ENCODE measurements at regions not wholly inside any gene's neighbourhood (a gene's known extent, or its start where the extent isn't known, plus 50 kb on each side); places are given as distances from the start of the nearest gene placed in this dataset.

DNA sequence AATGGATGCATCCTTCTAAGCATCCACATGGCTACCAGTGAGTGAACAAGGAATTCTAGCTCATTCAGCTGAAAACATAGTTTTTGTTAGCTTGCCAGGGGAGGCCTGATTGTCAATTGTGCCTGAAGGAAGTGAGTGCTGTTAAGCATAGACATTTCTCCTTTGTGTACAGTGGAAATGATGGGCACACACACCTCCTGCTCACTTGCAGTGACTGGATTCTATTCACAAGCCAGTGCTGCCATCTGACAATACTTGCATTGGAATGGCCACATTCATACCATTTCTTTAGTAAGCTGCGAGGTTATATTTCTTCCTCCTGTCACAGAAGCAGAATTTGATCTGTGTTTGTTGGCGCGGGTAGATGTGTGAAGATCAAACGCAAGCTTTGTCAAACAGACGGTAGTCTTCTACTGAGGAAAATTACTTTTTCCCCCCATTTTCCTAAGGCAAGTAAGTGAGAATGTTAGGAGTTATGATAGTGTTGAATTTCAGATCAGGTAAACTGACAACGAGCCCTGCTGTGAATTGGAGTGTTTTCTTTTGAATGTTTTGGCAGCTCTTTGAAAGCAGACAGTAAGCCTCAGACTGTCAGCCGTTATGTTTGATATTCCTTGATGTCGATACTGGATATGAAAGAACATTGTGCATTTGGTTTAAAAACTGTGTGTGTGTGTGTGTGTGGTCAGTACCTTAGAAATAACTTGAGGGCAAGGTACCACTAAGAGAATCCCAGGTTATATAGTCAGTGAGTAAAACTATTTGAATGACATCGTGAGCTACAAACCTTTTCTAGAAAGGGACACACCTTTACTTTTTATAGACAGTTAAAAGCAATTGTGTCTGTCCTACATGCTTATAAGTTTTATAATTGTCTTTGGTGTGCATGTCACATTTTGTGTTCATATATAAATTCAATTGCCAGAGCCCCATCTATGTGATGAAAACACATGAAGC, 84.2 kb upstream of the BMP2 start:
- Mint-ChIP-seq H3K9me3 (no peaks in the 10 kb centered on the region), H3K36me3 (no peaks in the 10 kb centered on the region), H3K27me3 (ENCODE audit: low read depth) (no peaks in the 10 kb centered on the region), H3K4me1 (peaks cover 3% of the 10 kb centered on the region), H3K27ac (no peak overlapping the region), H3K4me3 (no peak overlapping the region)
- DNase-seq (ENCODE audit: low spot score in 2 of 2, unreplicated experiment in 2 of 2) = no peak
- TF ChIP-seq, protein P1, sequence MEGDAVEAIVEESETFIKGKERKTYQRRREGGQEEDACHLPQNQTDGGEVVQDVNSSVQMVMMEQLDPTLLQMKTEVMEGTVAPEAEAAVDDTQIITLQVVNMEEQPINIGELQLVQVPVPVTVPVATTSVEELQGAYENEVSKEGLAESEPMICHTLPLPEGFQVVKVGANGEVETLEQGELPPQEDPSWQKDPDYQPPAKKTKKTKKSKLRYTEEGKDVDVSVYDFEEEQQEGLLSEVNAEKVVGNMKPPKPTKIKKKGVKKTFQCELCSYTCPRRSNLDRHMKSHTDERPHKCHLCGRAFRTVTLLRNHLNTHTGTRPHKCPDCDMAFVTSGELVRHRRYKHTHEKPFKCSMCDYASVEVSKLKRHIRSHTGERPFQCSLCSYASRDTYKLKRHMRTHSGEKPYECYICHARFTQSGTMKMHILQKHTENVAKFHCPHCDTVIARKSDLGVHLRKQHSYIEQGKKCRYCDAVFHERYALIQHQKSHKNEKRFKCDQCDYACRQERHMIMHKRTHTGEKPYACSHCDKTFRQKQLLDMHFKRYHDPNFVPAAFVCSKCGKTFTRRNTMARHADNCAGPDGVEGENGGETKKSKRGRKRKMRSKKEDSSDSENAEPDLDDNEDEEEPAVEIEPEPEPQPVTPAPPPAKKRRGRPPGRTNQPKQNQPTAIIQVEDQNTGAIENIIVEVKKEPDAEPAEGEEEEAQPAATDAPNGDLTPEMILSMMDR (IDR thresholded peaks at IDR 0.05; ENCODE audit: unreplicated experiment) = no peak

DNA sequence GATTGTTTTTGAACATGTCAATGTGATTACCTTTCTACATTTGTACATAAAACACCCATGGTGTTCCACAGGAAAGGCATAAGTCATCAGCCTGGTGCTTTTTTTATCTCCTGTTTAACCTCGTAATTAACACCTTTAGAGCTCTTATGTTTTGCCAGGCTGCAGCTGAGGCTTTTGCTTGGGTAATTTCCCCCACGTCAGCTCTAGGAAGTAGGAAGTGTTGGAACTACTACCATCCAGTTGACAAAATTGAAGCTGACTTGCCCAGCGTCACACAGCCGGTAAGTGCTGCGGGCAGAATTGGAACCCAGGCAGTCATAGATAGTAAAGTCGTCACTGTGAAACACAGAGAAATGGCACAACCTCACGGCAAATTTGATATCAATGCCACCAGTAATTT, 86.6 kb upstream of the BMP2 start:
- Mint-ChIP-seq H3K9me3 (no peaks in the 10 kb centered on the region), H3K36me3 (no peaks in the 10 kb centered on the region), H3K4me1 (peaks cover 2% of the 10 kb centered on the region), H3K4me3 (no peak overlapping the region), H3K27me3 (ENCODE audit: low read depth) (no peaks in the 10 kb centered on the region), H3K27ac (no peak overlapping the region)
- DNase-seq (ENCODE audit: low spot score in 2 of 2, unreplicated experiment in 2 of 2) = no peak
- TF ChIP-seq, protein P1 (IDR thresholded peaks at IDR 0.05; ENCODE audit: unreplicated experiment) = no peak

DNA sequence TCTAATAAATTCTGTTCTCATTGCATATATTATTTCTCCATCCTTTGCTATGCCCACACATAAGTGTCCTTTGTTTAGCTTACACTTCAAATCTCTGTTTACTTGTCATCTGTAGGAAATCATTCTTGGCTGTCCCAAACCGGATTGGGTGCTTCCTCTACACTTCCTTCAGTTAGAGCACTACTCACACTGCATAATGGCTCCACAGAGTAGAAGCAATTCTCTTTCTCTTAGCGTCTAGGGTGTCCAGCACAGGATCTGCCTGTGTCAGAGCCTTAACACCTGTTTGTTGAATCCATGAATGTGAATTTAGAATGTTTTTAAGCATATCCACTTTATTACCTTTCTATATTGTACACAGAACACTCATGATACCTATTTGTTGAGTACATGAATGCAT, 87.0 kb upstream of the BMP2 start:
- Mint-ChIP-seq H3K4me1 (peaks cover 2% of the 10 kb centered on the region), H3K36me3 (no peaks in the 10 kb centered on the region), H3K27ac (no peak overlapping the region), H3K9me3 (no peaks in the 10 kb centered on the region), H3K4me3 (no peak overlapping the region), H3K27me3 (ENCODE audit: low read depth) (no peaks in the 10 kb centered on the region)
- TF ChIP-seq, protein P1 (IDR thresholded peaks at IDR 0.05; ENCODE audit: unreplicated experiment) = no peak
- no peak for DNase-seq (ENCODE audit: low spot score in 2 of 2, unreplicated experiment in 2 of 2)

DNA sequence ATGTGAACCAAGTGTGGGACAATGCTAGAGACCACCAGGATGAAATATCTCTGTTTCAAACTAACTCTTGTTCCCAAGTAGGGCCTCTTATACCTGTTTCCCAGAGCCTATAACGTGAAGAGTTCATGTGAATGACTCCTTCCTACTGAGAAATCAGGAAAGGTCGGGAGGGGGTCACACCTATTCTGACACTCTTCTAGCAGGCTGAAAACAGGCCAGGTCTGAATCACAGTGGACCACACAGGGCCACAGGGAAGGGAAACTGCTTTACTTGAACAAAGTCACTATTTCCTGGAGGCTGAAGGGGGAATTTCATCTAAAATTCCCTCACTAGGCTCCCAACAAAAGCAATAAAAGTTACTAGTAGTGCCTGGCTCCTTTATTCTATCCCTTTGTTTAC, 88.4 kb upstream of the BMP2 start:
- no peaks in the 10 kb centered on the region for H3K27me3 Mint-ChIP-seq (ENCODE audit: low read depth)
- no peaks in the 10 kb centered on the region for H3K9me3 Mint-ChIP-seq
- no peaks in the 10 kb centered on the region for H3K4me1 Mint-ChIP-seq
- H3K4me3 Mint-ChIP-seq = no peak overlapping the region
- no peak overlapping the region for H3K27ac Mint-ChIP-seq
- H3K36me3 Mint-ChIP-seq = no peaks in the 10 kb centered on the region
- DNase-seq (ENCODE audit: low spot score in 2 of 2, unreplicated experiment in 2 of 2) = no peak
- TF ChIP-seq, protein P1 (IDR thresholded peaks at IDR 0.05; ENCODE audit: unreplicated experiment) = peak; percentile 14

DNA sequence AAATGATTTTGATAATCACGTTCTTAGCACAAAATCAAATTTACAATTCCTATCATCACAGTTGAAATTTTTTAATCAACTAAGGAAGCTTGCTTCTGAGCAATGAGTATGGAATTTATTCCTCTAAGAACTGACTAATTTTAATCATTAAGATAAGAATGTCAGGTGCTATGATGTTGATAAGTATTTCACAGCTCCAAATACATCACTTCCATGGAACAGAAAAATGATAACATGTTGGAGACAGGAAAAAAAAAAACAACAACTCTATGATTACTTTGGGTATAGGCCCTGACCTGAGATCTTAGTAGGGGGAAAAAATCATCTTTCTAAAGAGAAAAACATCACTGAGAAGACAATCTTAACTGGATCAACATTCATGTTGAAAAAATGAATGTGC, 89.4 kb upstream of the BMP2 start:
- no peak for DNase-seq (ENCODE audit: low spot score in 2 of 2, unreplicated experiment in 2 of 2)
- Mint-ChIP-seq H3K4me1 (peaks cover 7% of the 10 kb centered on the region), H3K36me3 (no peaks in the 10 kb centered on the region), H3K9me3 (no peaks in the 10 kb centered on the region), H3K27ac (no peak overlapping the region), H3K4me3 (no peak overlapping the region), H3K27me3 (ENCODE audit: low read depth) (no peaks in the 10 kb centered on the region)
- TF ChIP-seq, protein P1 (IDR thresholded peaks at IDR 0.05; ENCODE audit: unreplicated experiment) = no peak
